ENCODE measurements at regions not wholly inside any gene's neighbourhood (a gene's known extent, or its start where the extent isn't known, plus 50 kb on each side); places are given as distances from the start of the nearest gene placed in this dataset.

DNA sequence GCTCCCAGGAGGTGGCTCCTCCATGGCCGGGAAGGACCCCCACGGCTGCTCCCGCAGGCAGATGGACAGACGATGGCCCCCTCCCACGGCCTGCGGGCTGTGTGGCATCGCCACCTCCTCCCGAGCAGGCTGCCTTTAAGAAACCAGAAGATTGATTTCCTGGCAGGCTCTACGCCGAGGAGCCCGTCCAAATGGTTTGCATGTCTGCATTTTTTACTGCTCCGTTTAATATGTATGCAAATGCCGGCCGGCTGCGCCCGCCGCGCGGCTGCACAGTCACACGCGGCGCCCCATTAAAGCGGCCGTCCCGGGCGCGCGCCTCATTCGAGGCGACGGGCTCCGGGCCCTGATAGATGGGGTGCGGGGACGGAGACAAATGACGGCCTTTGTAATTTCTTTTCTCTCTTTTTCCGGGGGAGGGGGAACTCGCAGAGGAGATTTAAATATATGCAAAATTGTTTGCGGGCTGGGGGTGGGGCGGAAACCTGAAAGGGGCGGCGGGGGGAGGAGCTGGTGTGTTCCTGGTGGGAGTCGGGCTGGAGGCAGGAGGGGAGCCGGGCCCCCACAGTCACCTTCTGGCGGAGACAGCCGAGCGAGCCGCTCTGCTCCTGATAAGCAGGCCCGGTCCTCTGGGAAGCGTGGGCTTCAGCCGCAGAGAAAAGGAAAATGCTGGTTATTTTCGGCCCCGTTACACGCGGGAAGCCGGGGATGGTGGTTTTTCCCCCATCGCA is 158.7 kb upstream of the IER5L start:
- H3K4me3 ChIP-seq (ENCODE audit: low read depth, low read length) = peak overlapping the region; percentile 40
- DNase-seq (ENCODE audit: low read depth) = no peak
- TF ChIP-seq, protein P1, sequence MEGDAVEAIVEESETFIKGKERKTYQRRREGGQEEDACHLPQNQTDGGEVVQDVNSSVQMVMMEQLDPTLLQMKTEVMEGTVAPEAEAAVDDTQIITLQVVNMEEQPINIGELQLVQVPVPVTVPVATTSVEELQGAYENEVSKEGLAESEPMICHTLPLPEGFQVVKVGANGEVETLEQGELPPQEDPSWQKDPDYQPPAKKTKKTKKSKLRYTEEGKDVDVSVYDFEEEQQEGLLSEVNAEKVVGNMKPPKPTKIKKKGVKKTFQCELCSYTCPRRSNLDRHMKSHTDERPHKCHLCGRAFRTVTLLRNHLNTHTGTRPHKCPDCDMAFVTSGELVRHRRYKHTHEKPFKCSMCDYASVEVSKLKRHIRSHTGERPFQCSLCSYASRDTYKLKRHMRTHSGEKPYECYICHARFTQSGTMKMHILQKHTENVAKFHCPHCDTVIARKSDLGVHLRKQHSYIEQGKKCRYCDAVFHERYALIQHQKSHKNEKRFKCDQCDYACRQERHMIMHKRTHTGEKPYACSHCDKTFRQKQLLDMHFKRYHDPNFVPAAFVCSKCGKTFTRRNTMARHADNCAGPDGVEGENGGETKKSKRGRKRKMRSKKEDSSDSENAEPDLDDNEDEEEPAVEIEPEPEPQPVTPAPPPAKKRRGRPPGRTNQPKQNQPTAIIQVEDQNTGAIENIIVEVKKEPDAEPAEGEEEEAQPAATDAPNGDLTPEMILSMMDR (conservative IDR thresholded peaks at IDR 0.05; ENCODE audit: low read depth, low read length) = no peak

DNA sequence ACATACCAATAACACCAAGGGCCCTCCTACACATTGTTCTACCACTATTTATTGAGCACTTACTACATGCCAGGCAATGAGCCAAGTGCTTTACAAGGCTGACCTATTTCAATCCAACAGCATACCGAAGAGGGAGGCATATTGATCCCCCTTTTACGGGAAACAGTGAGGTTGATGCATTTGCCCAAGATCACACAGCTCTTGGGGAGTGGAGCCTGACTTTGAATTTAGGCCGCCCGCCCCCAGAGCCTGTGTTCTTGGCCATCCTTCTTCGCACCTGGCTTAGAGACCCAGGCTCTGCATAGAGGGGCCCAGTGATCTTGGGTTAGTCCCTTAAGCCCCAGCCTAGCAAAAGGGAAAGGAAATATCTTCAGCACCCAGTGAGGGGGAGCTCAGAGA is 158.1 kb upstream of the IER5L start:
- DNase-seq (ENCODE audit: low read depth) = no peak
- peak overlapping the region; percentile 40 for H3K4me3 ChIP-seq (ENCODE audit: low read depth, low read length)
- TF ChIP-seq, protein P1 (conservative IDR thresholded peaks at IDR 0.05; ENCODE audit: low read depth, low read length) = no peak

DNA sequence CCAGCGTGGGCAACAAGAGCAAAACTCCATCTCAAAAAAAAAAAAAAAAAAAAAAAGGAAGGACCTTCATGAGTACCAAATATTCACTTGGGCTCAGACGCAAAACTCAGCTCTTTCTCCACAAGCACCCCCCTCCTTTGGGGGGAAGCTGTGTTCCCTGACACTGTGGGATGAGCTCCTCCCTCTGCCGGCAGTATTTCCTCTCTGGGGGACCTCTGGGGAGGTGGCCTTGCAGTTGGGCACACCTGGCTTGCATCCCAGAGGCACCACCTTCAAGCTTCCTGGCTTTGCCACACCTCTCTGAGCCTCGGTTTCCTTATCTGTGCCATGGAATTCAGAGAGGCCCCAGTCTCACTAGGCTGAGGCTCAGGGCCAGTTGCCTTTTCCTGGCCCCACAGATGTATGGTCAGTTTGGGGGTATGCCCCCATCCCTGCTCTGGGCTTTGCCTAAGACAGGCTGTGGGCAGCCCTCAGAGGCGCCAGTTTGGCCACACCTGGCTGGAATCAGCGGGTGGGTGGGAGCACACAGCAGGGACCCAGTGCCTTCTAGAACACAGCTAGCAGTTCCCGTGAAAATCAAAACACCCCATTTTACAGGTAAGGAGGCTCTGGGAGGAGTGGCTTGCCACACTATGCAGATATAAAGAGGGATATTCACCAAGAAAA is 157.5 kb upstream of the IER5L start:
- DNase-seq (ENCODE audit: low read depth) = no peak
- TF ChIP-seq, protein P1 (conservative IDR thresholded peaks at IDR 0.05; ENCODE audit: low read depth, low read length) = no peak
- no peak overlapping the region for H3K4me3 ChIP-seq (ENCODE audit: low read depth, low read length)

DNA sequence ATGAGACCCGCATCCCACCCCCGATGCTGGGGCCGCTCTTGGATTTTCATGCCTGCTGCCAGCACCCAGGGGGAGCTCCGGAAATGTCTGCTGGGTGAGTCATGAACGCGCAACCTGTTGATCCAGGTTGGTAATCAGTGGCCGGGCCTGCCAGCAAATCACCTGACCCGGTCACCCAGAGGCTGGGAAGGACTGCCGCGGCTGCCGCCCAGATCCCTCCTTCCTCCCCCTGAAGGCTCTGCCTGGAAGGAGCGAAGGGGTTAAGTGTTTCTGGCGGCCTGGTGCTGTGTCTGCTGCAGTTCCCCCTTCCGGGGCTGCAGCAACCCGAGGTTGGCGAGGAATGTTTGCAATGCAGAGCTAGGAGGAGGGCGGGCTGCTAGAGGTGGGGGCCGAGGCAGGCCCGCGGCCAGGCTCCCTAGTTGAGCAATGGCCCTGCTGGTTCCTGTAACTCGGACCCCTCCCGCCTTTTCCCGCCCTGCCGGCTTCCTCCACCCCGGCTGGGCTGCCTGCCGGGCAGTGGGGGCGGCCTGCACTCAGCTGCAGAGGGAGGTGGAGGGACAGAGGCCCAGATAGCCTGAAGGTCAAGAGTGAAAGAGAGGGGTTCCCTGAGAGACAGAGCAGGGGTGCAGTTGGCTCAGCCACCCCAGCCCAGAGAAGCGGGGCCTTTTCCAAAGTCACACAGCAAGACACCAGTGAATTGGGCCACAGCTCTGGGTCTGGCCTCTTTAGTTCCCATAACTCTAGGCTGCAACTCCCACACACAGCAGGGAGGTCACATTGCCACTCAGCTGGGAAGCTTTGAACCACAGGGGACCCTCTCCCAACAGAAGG is 156.3 kb upstream of the IER5L start:
- DNase-seq (ENCODE audit: low read depth) = peak; percentile 94
- TF ChIP-seq, protein P1 (conservative IDR thresholded peaks at IDR 0.05; ENCODE audit: low read depth, low read length) = peak; percentile 22

DNA sequence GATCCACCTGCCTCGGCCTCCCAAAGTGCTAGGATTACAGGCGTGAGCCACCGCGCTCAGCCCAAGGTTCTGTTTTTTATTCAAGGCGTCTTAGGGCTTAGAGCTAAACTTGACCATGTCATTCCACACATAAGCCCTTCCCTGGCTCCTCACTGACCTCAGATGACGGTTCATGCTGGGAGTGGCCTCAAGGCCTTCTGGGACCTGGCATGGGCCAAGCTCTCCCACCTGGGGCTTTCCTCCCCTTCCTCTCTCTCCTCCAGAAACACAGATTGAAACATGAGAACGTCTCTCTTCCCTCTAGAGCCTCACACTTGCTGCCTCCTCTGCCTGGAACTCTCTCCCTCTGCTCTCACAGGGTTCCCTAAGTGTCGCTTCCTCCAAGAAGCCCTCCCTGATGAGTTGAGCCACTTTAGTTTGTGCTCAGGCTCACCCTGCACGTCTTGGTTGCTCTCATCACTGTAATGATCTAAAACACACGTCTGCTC is 155.6 kb upstream of the IER5L start:
- TF ChIP-seq, protein P1 (conservative IDR thresholded peaks at IDR 0.05; ENCODE audit: low read depth, low read length) = no peak
- DNase-seq (ENCODE audit: low read depth) = no peak
- no peak overlapping the region for H3K4me3 ChIP-seq (ENCODE audit: low read depth, low read length)

More for the DNA sequence above, 156.3 kb upstream of the IER5L start:
- peak overlapping the region; percentile 15 for H3K4me3 ChIP-seq (ENCODE audit: low read depth, low read length)

DNA sequence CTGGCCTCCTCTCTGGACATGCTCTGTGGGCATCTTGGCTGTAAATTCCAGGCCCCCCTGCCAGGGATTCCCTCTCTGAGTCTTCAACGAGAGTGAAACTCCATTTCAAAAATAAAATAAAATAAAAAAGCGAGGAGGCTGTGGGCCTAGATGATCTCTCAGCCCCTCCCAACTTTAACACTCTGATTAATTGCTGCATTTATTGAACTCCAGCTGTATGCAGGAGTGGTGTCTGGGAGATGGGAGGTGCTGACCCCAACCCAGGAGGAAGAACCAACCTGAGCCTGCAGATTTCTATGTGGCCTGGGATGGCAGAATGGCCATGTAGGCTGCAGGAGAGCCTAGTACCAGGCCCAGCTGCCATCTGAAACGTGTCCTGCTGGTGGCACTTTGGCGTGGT is 154.5 kb upstream of the IER5L start:
- no peak for DNase-seq (ENCODE audit: low read depth)
- TF ChIP-seq, protein P1 (conservative IDR thresholded peaks at IDR 0.05; ENCODE audit: low read depth, low read length) = no peak

More for the DNA sequence above, 154.5 kb upstream of the IER5L start:
- no peak overlapping the region for H3K4me3 ChIP-seq (ENCODE audit: low read depth, low read length)
